Endodermal cell (in vitro differentiated cells): ENCODE measurements at regions not wholly inside any gene's neighbourhood (a gene's known extent, or its start where the extent isn't known, plus 50 kb on each side); places are given as distances from the start of the nearest gene placed in this dataset.

Source experiments
- DNase-seq: peaks from one replicate; pipeline ENCODE4 v3.0.0-alpha.2; 2017
- H3K27ac ChIP-seq: 2 replicates; pipeline ENCODE4 v1.5.1; 2013; ENCODE audit warnings: mild to moderate bottlenecking, low read depth, low read length, moderate library complexity
- H3K27me3 ChIP-seq: 2 replicates; pipeline ENCODE4 v1.6.1; 2013; ENCODE audit warnings: mild to moderate bottlenecking, low read length, moderate library complexity; ENCODE audit not compliant: insufficient read depth, control insufficient read depth, poor library complexity, severe bottlenecking
- H3K36me3 ChIP-seq: 2 replicates; pipeline ENCODE4 v1.7.0; 2013; ENCODE audit warnings: mild to moderate bottlenecking, low read length, moderate library complexity; ENCODE audit not compliant: control insufficient read depth, insufficient read depth
- H3K4me1 ChIP-seq: one replicate; pipeline ENCODE4 v1.7.0; 2013; ENCODE audit warnings: low read length; ENCODE audit not compliant: control insufficient read depth, insufficient read depth
- H3K4me3 ChIP-seq: 2 replicates; pipeline ENCODE4 v1.5.1; 2013; ENCODE audit warnings: mild to moderate bottlenecking, low read length, moderate library complexity
- H3K9ac ChIP-seq: 2 replicates; pipeline ENCODE4 v1.6.1; 2013; ENCODE audit warnings: mild to moderate bottlenecking, low read length, moderate library complexity; ENCODE audit not compliant: poor library complexity, severe bottlenecking; ENCODE audit errors: extremely low read depth
- H3K9me3 ChIP-seq: 2 replicates; pipeline ENCODE4 v1.6.1; 2013; ENCODE audit warnings: mild to moderate bottlenecking, low read length, moderate library complexity; ENCODE audit not compliant: control insufficient read depth
- H3K27ac Mint-ChIP-seq: 2 replicates; pipeline ENCODE4 v1.8.0; 2020; ENCODE audit warnings: mixed read lengths
- H3K27me3 Mint-ChIP-seq: 2 replicates; pipeline ENCODE4 v1.8.0; 2021; ENCODE audit warnings: mild to moderate bottlenecking, mixed read lengths; ENCODE audit not compliant: insufficient read depth
- H3K36me3 Mint-ChIP-seq: 2 replicates; pipeline ENCODE4 v1.8.0; 2020; ENCODE audit warnings: low read depth, mixed read lengths
- H3K4me1 Mint-ChIP-seq: 2 replicates; pipeline ENCODE4 v1.8.0; 2020; ENCODE audit warnings: mixed read lengths
- H3K4me3 Mint-ChIP-seq: 2 replicates; pipeline ENCODE4 v1.8.0; 2020; ENCODE audit warnings: mild to moderate bottlenecking, moderate library complexity, mixed read lengths
- H3K9me3 Mint-ChIP-seq: 2 replicates; pipeline ENCODE4 v1.8.0; 2020; ENCODE audit warnings: mild to moderate bottlenecking, mixed read lengths
- CTCF ChIP-seq: fragments of 200-600 bp; sonication (generic); conservative IDR thresholded peaks from 2 replicates; pipeline ENCODE4 v1.5.0; 2021; ENCODE audit warnings: antibody characterized with exemption, mild to moderate bottlenecking
- WGBS, 2 experiments: methylation state at CpG; one replicate each; pipeline versions ENCODE4 v1.1.5 to v1.1.7; 2013; ENCODE audit warnings: missing lambda C conversion rate in 2 of 2, mixed read lengths in 1 of 2; ENCODE audit not compliant: insufficient coverage in 1 of 2, insufficient read length in 1 of 2; 5-methylcytosine and 5-hydroxymethylcytosine counted together

GRCh38 chr5:23013395-23013998 is 160.4 kb upstream of the CDH12 start:
- Mint-ChIP-seq H3K9me3 (no peaks in the 10 kb centered on the region), H3K4me3 (no peak overlapping the region), H3K36me3 (no peaks in the 10 kb centered on the region), H3K27ac (no peak overlapping the region), H3K4me1 (no peaks in the 10 kb centered on the region), H3K27me3 (no peaks in the 10 kb centered on the region)
- TF ChIP-seq CTCF = no peak
- Histone ChIP-seq H3K27ac (no peak overlapping the region), H3K9ac (no peak overlapping the region), H3K36me3 (no peaks in the 10 kb centered on the region), H3K27me3 (no peaks in the 10 kb centered on the region), H3K9me3 (no peaks in the 10 kb centered on the region), H3K4me3 (no peak overlapping the region), H3K4me1 (no peaks in the 10 kb centered on the region)
- WGBS, 2 experiments = 85% methylated on average over 3 of the region's 4 CpGs; no CpG with 5 or more reads in 1 of the 2 experiments
- DNase-seq = no peak

GRCh38 chr5:23012842-23013241 is 159.7 kb upstream of the CDH12 start:
- no peak overlapping the region for H3K27ac Mint-ChIP-seq
- H3K4me3 Mint-ChIP-seq = no peak overlapping the region
- no peak for TF ChIP-seq CTCF
- H3K4me1 ChIP-seq = no peaks in the 10 kb centered on the region
- H3K27me3 Mint-ChIP-seq = no peaks in the 10 kb centered on the region
- no peaks in the 10 kb centered on the region for H3K36me3 ChIP-seq
- no peak for DNase-seq
- no peak overlapping the region for H3K4me3 ChIP-seq
- H3K4me1 Mint-ChIP-seq = no peaks in the 10 kb centered on the region
- WGBS, 2 experiments = 88 to 90% methylated on average over 4 to 5 of the region's 5 CpGs
- H3K9me3 ChIP-seq = no peaks in the 10 kb centered on the region
- H3K36me3 Mint-ChIP-seq = no peaks in the 10 kb centered on the region
- no peak overlapping the region for H3K9ac ChIP-seq
- no peaks in the 10 kb centered on the region for H3K27me3 ChIP-seq
- no peaks in the 10 kb centered on the region for H3K9me3 Mint-ChIP-seq
- no peak overlapping the region for H3K27ac ChIP-seq

- 96 to 100% methylated on average over 1 of the region's 1 CpG for WGBS, 2 experiments
- H3K9me3 Mint-ChIP-seq = no peaks in the 10 kb centered on the region
- H3K36me3 Mint-ChIP-seq = no peaks in the 10 kb centered on the region
- H3K4me1 ChIP-seq = no peaks in the 10 kb centered on the region
- H3K27ac ChIP-seq = no peak overlapping the region
- H3K27ac Mint-ChIP-seq = no peak overlapping the region
- no peak for DNase-seq
- no peaks in the 10 kb centered on the region for H3K9me3 ChIP-seq
- H3K27me3 Mint-ChIP-seq = no peaks in the 10 kb centered on the region
- TF ChIP-seq CTCF = no peak
- no peaks in the 10 kb centered on the region for H3K27me3 ChIP-seq
- no peak overlapping the region for H3K4me3 ChIP-seq
- no peaks in the 10 kb centered on the region for H3K4me1 Mint-ChIP-seq
- H3K4me3 Mint-ChIP-seq = no peak overlapping the region
- H3K9ac ChIP-seq = no peak overlapping the region
- H3K36me3 ChIP-seq = no peaks in the 10 kb centered on the region
These were observed 154.6 kb upstream of the CDH12 start for GRCh38 chr5:23007762-23008161.
